K562 (cell line): ENCODE measurements at regions not wholly inside any gene's neighbourhood (a gene's known extent, or its start where the extent isn't known, plus 50 kb on each side); places are given as distances from the start of the nearest gene placed in this dataset.

Experiments
- ATAC-seq: fragments of 200-7000 bp; cut with Tn5 transposase; 3 replicates; pipeline ENCODE4 v1.9.1; 2020; ENCODE audit warnings: moderate library complexity
- BruUV-seq: library from RNA; stranded (reverse); fragments of 400-500 nt; replicated peaks from 2 replicates; lab custom pipeline; 2021; lab: Mats Ljungman, UMichigan
- CTCF ChIA-PET: fragments of 300-600 bp; formaldehyde crosslinking; extraction: SDS; loops from one replicate; lab custom pipeline; 2021; ENCODE audit warnings: low intra/inter-chr PET ratio; lab: Yijun Ruan, JAX
- POLR2A ChIA-PET: fragments of 300-600, 350-650 bp; sonication (Branson Sonifier 250); formaldehyde crosslinking; extraction: SDS; loops from one replicate; lab custom pipeline; 2021; ENCODE audit warnings: antibody characterized with exemption, inconsistent platforms; lab: Yijun Ruan, JAX
- DNase-seq, 4 experiments: peaks; one replicate each; pipeline versions ENCODE4 v3.0.0 to v3.0.0-alpha.2; 2011 to 2018; ENCODE audit warnings: low spot score in 3 of 4, mixed read lengths in 3 of 4; ENCODE audit errors: extremely low read depth in 1 of 4
- FAIRE-seq: peaks from 2 replicates; lab custom pipeline; 2011; peaks lifted over from hg19 to GRCh38; lab: Jason Lieb, UNC
- H2AFZ ChIP-seq: 2 replicates; pipeline ENCODE4 v1.6.0; 2011; ENCODE audit warnings: low read depth, low read length, control low read depth, inconsistent platforms
- H3K27ac ChIP-seq: fragments of 200-600 bp; 3 replicates; pipeline ENCODE4 v1.8.0; 2011; ENCODE audit warnings: low read depth, mild to moderate bottlenecking, control low read depth, inconsistent platforms, low read length, moderate library complexity, mixed read lengths; ENCODE audit errors: extremely low read depth
- H3K27me3 ChIP-seq, 2 experiments: fragments of 300-600 bp in 1 of 2; 2 replicates in 1 of 2; 3 replicates in 1 of 2; pipeline versions ENCODE4 v1.6.0 to v1.8.0; 2011; ENCODE audit warnings: inconsistent platforms in 2 of 2, low read length in 2 of 2, mild to moderate bottlenecking in 1 of 2, mixed read lengths in 1 of 2, moderate library complexity in 1 of 2; ENCODE audit not compliant: control insufficient read depth in 2 of 2, insufficient read depth in 2 of 2
- H3K36me3 ChIP-seq: fragments of 300-600 bp; 3 replicates; pipeline ENCODE4 v1.8.0; 2011; ENCODE audit warnings: mild to moderate bottlenecking, low read length, inconsistent platforms; ENCODE audit not compliant: control insufficient read depth, insufficient read depth
- H3K4me1 ChIP-seq, 2 experiments: fragments of 200-600 bp in 1 of 2; replicated peaks in 1 of 2; 2 replicates in 1 of 2; 3 replicates in 1 of 2; pipeline versions ENCODE4 v1.5.1 to v1.8.0; 2011; ENCODE audit warnings: inconsistent platforms in 2 of 2, low read length in 2 of 2, mild to moderate bottlenecking in 1 of 2, mixed read lengths in 1 of 2, moderate library complexity in 1 of 2; ENCODE audit not compliant: control insufficient read depth in 2 of 2, insufficient read depth in 2 of 2
- H3K4me2 ChIP-seq: 2 replicates; pipeline ENCODE4 v1.6.1; 2011; ENCODE audit warnings: low read length, control low read depth, inconsistent platforms, mixed read lengths; ENCODE audit not compliant: insufficient read depth
- H3K4me3 ChIP-seq: fragments of 200-600 bp; sonication (generic), shearing (Covaris generic); 2 replicates; pipeline ENCODE4 v1.5.1; 2016; ENCODE audit warnings: control low read depth, inconsistent platforms
- H3K79me2 ChIP-seq: fragments of 200-600 bp; 3 replicates; pipeline ENCODE4 v1.8.0; 2011; ENCODE audit warnings: low read length, inconsistent platforms; ENCODE audit not compliant: control insufficient read depth, insufficient read depth
- H3K9ac ChIP-seq, 2 experiments: 2 replicates each; pipeline versions ENCODE4 v1.6.0 to v1.6.1; 2011; ENCODE audit warnings: low read depth in 2 of 2, low read length in 2 of 2, control low read depth in 1 of 2, inconsistent platforms in 1 of 2, mild to moderate bottlenecking in 1 of 2, mixed read lengths in 1 of 2; ENCODE audit not compliant: insufficient read depth in 1 of 2
- H3K9me1 ChIP-seq: one replicate; pipeline ENCODE4 v1.6.0; 2011; ENCODE audit warnings: inconsistent platforms, mild to moderate bottlenecking, low read length, moderate library complexity; ENCODE audit not compliant: control insufficient read depth, insufficient read depth
- H3K9me3 ChIP-seq: replicated peaks from 2 replicates; pipeline ENCODE4 v1.5.1; 2011; ENCODE audit warnings: low read depth, low read length, inconsistent platforms; ENCODE audit not compliant: control insufficient read depth, insufficient read depth
- H4K20me1 ChIP-seq: replicated peaks from 2 replicates; pipeline ENCODE4 v1.6.1; 2011; ENCODE audit warnings: low read length, inconsistent platforms, mixed read lengths; ENCODE audit not compliant: control insufficient read depth, insufficient read depth
- CXXC5 ChIP-seq: fragments of 250-450 bp; sonication (Bioruptor Pico); IDR thresholded peaks from 2 replicates; pipeline ENCODE4 v1.8.0; 2022; ENCODE audit warnings: inconsistent platforms, mild to moderate bottlenecking, moderate library complexity
- E2F3 ChIP-seq: fragments of 250-450 bp; sonication (Bioruptor Pico); IDR thresholded peaks from 2 replicates; pipeline ENCODE4 v1.4.0; 2020; ENCODE audit warnings: mild to moderate bottlenecking
- FOXK2 ChIP-seq, 2 experiments: fragments of 450-650 bp; IDR thresholded peaks in 1 of 2; conservative IDR thresholded peaks in 1 of 2; 2 replicates each; pipeline ENCODE4 v1.6.1; 2016; ENCODE audit warnings: low read depth in 2 of 2, mild to moderate bottlenecking in 1 of 2
- HLTF ChIP-seq: fragments of 450-650 bp; IDR thresholded peaks from 2 replicates; pipeline ENCODE4 v1.6.1; 2016
- IRF1 ChIP-seq: sonication (generic); formaldehyde crosslinking; IDR thresholded peaks from 2 replicates; pipeline ENCODE4 v1.8.0; 2022; ENCODE audit warnings: missing genetic modification reagents, mild to moderate bottlenecking, borderline replicate concordance
- KDM4B ChIP-seq, 2 experiments: fragments of 450-650 bp in 1 of 2; sonication (generic) in 1 of 2; IDR thresholded peaks; 2 replicates each; pipeline ENCODE4 v1.6.1; 2016 to 2017; ENCODE audit warnings: borderline replicate concordance in 2 of 2, antibody characterized with exemption in 1 of 2, low read depth in 1 of 2, mild to moderate bottlenecking in 1 of 2
- KHSRP ChIP-seq: fragments of 450-650 bp; IDR thresholded peaks from 2 replicates; pipeline ENCODE4 v1.6.1; 2017
- LCOR ChIP-seq: sonication (generic); formaldehyde crosslinking; IDR thresholded peaks from 2 replicates; pipeline ENCODE4 v1.8.0; 2022; ENCODE audit warnings: mild to moderate bottlenecking, missing genetic modification reagents
- MCM5 ChIP-seq: fragments of 450-650 bp; IDR thresholded peaks from 2 replicates; pipeline ENCODE4 v1.6.1; 2016; ENCODE audit warnings: low read depth
- OTX1 ChIP-seq: fragments of 450-650 bp; formaldehyde crosslinking; IDR thresholded peaks from 2 replicates; pipeline ENCODE4 v1.4.0; 2022; ENCODE audit warnings: mild to moderate bottlenecking
- RBM39 ChIP-seq: fragments of 200-400 bp; formaldehyde crosslinking; optimal IDR thresholded peaks from 2 replicates; pipeline ENCODE3; 2018; ENCODE audit warnings: low read depth, low read length
- TCF7 ChIP-seq: sonication (generic); IDR thresholded peaks from 2 replicates; pipeline ENCODE4 v1.6.1; 2016; ENCODE audit warnings: antibody characterized with exemption, borderline replicate concordance
- XRCC5 ChIP-seq: fragments of 200-400 bp; formaldehyde crosslinking; IDR thresholded peaks from 2 replicates; pipeline ENCODE4 v1.6.1; 2017; ENCODE audit warnings: low read depth, mild to moderate bottlenecking, low read length
- ZBTB5 ChIP-seq: fragments of 450-650 bp; IDR thresholded peaks from 2 replicates; pipeline ENCODE4 v1.6.1; 2017; ENCODE audit warnings: antibody characterized with exemption
- ZNF785 ChIP-seq: fragments of 250-450 bp; sonication (Bioruptor Pico); IDR thresholded peaks from 2 replicates; pipeline ENCODE4 v1.4.0; 2020; ENCODE audit warnings: mild to moderate bottlenecking
- WGBS: fragments of 100-300 bp; shearing (Covaris generic); methylation state at CpG from one replicate; pipeline ENCODE4 v1.1.6; 2016; ENCODE audit warnings: low coverage, mixed read lengths; ENCODE audit not compliant: insufficient coverage; ENCODE audit errors: missing lambda C conversion rate; 5-methylcytosine and 5-hydroxymethylcytosine counted together
- in situ Hi-C: fragments of 300-500 bp; cut with MboI; formaldehyde crosslinking; loops from 4 replicates; pipeline ENCODE4 v1.15.0; 2018; ENCODE audit warnings: inconsistent platforms, mixed read lengths
- intact Hi-C: fragments of 100-400 bp; cut with micrococcal nuclease; formaldehyde crosslinking; loops from 2 replicates; pipeline ENCODE4 v1.14.2; 2022
- TF ChIP-seq, protein P1 (sequence below): IDR thresholded peaks from 3 replicates; pipeline ENCODE4 v1.6.1; 2011; ENCODE audit warnings: borderline replicate concordance, mild to moderate bottlenecking, moderate library complexity; ENCODE audit not compliant: insufficient read length; ENCODE audit errors: extremely low read depth

DNA sequence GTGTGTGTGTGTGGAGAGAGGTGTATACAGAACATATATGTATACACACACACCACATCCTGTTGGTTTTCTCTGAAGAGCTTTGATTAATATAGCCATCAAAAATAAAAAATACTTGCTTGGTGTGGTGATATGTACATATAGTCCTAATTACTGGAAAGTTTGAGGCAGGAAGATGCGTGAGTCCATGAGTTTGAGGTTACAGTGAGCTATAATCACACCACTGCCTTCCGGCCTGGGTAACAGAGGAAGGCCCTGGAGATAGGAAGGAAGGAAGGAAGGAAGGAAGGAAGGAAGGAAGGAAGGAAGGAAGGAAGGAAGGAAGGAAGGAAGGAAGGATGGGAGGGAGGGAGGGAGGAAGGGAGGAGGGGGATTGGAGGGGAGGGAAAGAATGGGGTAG is 360.4 kb upstream of the CPEB2 start (continued):
- TF ChIP-seq, protein P1, sequence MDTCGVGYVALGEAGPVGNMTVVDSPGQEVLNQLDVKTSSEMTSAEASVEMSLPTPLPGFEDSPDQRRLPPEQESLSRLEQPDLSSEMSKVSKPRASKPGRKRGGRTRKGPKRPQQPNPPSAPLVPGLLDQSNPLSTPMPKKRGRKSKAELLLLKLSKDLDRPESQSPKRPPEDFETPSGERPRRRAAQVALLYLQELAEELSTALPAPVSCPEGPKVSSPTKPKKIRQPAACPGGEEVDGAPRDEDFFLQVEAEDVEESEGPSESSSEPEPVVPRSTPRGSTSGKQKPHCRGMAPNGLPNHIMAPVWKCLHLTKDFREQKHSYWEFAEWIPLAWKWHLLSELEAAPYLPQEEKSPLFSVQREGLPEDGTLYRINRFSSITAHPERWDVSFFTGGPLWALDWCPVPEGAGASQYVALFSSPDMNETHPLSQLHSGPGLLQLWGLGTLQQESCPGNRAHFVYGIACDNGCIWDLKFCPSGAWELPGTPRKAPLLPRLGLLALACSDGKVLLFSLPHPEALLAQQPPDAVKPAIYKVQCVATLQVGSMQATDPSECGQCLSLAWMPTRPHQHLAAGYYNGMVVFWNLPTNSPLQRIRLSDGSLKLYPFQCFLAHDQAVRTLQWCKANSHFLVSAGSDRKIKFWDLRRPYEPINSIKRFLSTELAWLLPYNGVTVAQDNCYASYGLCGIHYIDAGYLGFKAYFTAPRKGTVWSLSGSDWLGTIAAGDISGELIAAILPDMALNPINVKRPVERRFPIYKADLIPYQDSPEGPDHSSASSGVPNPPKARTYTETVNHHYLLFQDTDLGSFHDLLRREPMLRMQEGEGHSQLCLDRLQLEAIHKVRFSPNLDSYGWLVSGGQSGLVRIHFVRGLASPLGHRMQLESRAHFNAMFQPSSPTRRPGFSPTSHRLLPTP, result no peak
- no peak for TF ChIP-seq FOXK2 (conservative IDR thresholded peaks at IDR 0.05 in 1 of 2, IDR thresholded peaks at IDR 0.05 in 1 of 2; ENCODE audit: low read depth in 2 of 2)
- TF ChIP-seq ZNF785 (CRISPR knock-in tag), result no peak
- no peak for TF ChIP-seq TCF7

DNA sequence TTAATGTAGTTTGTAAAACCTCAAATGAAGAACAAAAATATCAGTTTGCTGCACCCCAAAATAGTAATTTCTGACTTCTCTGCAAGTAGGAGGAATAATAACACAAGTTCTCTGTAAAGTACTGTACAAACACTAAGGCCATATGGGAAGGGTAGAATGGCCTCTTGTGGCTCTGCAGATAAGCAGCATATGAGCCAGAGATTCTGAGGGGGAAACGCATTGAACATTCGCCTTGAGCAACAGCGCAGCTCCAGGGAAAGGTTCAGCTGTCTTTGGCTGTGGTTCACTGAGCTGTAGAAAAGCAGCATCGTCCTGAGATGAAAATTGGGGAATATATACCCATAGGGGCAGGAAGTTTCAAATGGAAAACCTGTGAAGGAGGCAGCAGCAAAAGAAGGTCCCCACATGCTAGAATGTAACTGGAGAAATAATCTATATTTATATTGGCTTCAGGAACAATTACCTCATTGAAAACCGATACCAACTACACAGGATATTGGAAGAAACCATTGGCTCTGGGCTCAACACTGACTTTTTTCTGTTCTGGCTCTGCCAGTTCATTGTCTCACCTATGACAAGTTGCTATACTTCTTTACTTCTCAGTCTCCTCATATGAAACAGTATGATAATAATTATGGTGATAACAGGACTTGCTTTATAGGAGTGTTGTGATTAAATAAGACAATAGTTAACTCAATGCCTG is 357.6 kb upstream of the CPEB2 start:
- in situ Hi-C loops, result no loop called here
- Histone ChIP-seq H3K27ac (no peak overlapping the region), H2AFZ (no peak overlapping the region), H3K36me3 (no peaks in the 10 kb centered on the region), H3K4me2 (no peak overlapping the region), H3K9me3 (no peaks in the 10 kb centered on the region), H3K9me1 (no peaks in the 10 kb centered on the region), H3K79me2 (no peaks in the 10 kb centered on the region), H3K27me3 (no peaks in the 10 kb centered on the region), H3K4me1 (no peaks in the 10 kb centered on the region), H3K9ac (no peak overlapping the region), H4K20me1 (no peaks in the 10 kb centered on the region), H3K4me3 (no peak overlapping the region)
- intact Hi-C loops, result no loop called here
- FAIRE-seq (no peak), DNase-seq (no peak), ATAC-seq (no peak)
- ChIA-PET POLR2A (no interaction called here), CTCF (no interaction called here)
- 0% methylated on average over 5 of the region's 5 CpGs for WGBS
- no TSS peak for BruUV-seq
- TF ChIP-seq E2F3, result no peak
- TF ChIP-seq KDM4B (IDR thresholded peaks at IDR 0.05; ENCODE audit: borderline replicate concordance in 2 of 2, low read depth in 1 of 2), result no peak
- no peak for TF ChIP-seq CXXC5
- no peak for TF ChIP-seq LCOR (CRISPR knock-in tag)
- no peak for TF ChIP-seq XRCC5
- no peak for TF ChIP-seq IRF1 (CRISPR knock-in tag)
- TF ChIP-seq HLTF, result no peak
- no peak for TF ChIP-seq ZBTB5
- TF ChIP-seq MCM5, result no peak
- no peak for TF ChIP-seq OTX1 (CRISPR knock-in tag)
- TF ChIP-seq KHSRP, result no peak
- TF ChIP-seq RBM39, result no peak
